ENCODE measurements at regions not wholly inside any gene's neighbourhood (a gene's known extent, or its start where the extent isn't known, plus 50 kb on each side); places are given as distances from the start of the nearest gene placed in this dataset.

GRCh38 chr12:3947781-3948180 is 74.6 kb upstream of the PARP11 start:
- ATAC-seq = peak; percentile 59 to 63

- ATAC-seq = no peak
Measured at GRCh38 chr12:3945671-3946070, 72.5 kb upstream of the PARP11 start.

- no peak for ATAC-seq
Measured at GRCh38 chr12:3944620-3945019, 71.4 kb upstream of the PARP11 start.

- no peak for ATAC-seq
Measured at GRCh38 chr12:3938042-3938544, 64.9 kb upstream of the PARP11 start.

- no peak for ATAC-seq
Measured at GRCh38 chr12:3935078-3935477, 61.9 kb upstream of the PARP11 start.

GRCh38 chr12:3933819-3934192 is 60.6 kb upstream of the PARP11 start:
- no peak for ATAC-seq

- ATAC-seq = no peak
Measured at GRCh38 chr12:3933074-3933818, 60.0 kb upstream of the PARP11 start.

GRCh38 chr12:3931776-3932175 is 58.6 kb upstream of the PARP11 start:
- ATAC-seq = no peak

- no peak for ATAC-seq
Measured at GRCh38 chr12:3931206-3931605, 58.0 kb upstream of the PARP11 start.

GRCh38 chr12:3929875-3930615 is 56.8 kb upstream of the PARP11 start:
- ATAC-seq = no peak

- ATAC-seq = no peak
Measured at GRCh38 chr12:3928538-3929184, 55.5 kb upstream of the PARP11 start.

- ATAC-seq = no peak
Measured at GRCh38 chr12:3925621-3926020, 52.4 kb upstream of the PARP11 start.

- no peak for ATAC-seq
Measured at GRCh38 chr12:3924761-3925160, 51.6 kb upstream of the PARP11 start.

- no peak for ATAC-seq
Measured at GRCh38 chr12:3923021-3923420, 49.8 kb upstream of the PARP11 start.
